Psoas muscle (tissue), 7 donors: ENCODE measurements at regions not wholly inside any gene's neighbourhood (a gene's known extent, or its start where the extent isn't known, plus 50 kb on each side); places are given as distances from the start of the nearest gene placed in this dataset.

ENCODE experiments used
- ATAC-seq, 4 donors: fragments of 200-7000 bp; cut with Tn5 transposase; one replicate each; pipeline ENCODE4 v1.9.1; 2020; ENCODE audit warnings: moderate library complexity in 3 of 4, mild to moderate bottlenecking in 2 of 4
- DNase-seq, 2 donors: peaks; one replicate each; pipeline ENCODE4 v3.0.0-alpha.2; 2020
- H3K27ac ChIP-seq: fragments of 200-600 bp; one replicate; pipeline ENCODE4 v1.8.0; 2022
- H3K27me3 ChIP-seq, 3 donors: fragments of 200-600 bp in 1 of 3; one replicate each; pipeline versions ENCODE4 v1.6.1 to v1.8.0; 2013 to 2022; ENCODE audit warnings: low read length in 2 of 3, mild to moderate bottlenecking in 2 of 3, moderate library complexity in 1 of 3; ENCODE audit not compliant: insufficient read depth in 3 of 3
- H3K36me3 ChIP-seq, 2 donors: fragments of 200-600 bp in 1 of 2; one replicate each; pipeline versions ENCODE4 v1.6.1 to v1.8.0; 2013 to 2022; ENCODE audit warnings: low read depth in 1 of 2, mild to moderate bottlenecking in 1 of 2, moderate library complexity in 1 of 2; ENCODE audit not compliant: insufficient read depth in 1 of 2
- H3K4me1 ChIP-seq: fragments of 200-600 bp; one replicate; pipeline ENCODE4 v1.8.0; 2022
- H3K4me3 ChIP-seq: fragments of 200-600 bp; one replicate; pipeline ENCODE4 v1.8.0; 2022; ENCODE audit warnings: mild to moderate bottlenecking
- H3K9me3 ChIP-seq: fragments of 200-600 bp; one replicate; pipeline ENCODE4 v1.8.0; 2022
- CTCF ChIP-seq: fragments of 200-600 bp; IDR thresholded peaks from one replicate; pipeline ENCODE4 v1.8.0; 2022; ENCODE audit warnings: antibody characterized with exemption
- WGBS, 3 donors: extraction: QIAGEN DNeasy Blood & Tissue Kit; methylation state at CpG; one replicate each; pipeline versions ENCODE4 v1.1.6 to v1.1.7; 2013; 5-methylcytosine and 5-hydroxymethylcytosine counted together
- intact Hi-C, 2 donors: fragments of 100-400 bp; cut with DNase I; formaldehyde crosslinking; loops; one replicate each; pipeline versions ENCODE4 v1.11.0 to v1.14.2; 2022
- donor health status: healthy with polysubstance abuse.
- donor health status: DM: no; HTN: no; CAD: no; lungs with moderate emphysema.
- donor health status: Bipolar disorder and iron deficiency.
- donor health status: healthy.
- donor health status: DM: yes; HTN: yes; CAD: no.
- donor health status: DM: no; HTN: no; CAD: no.
- donor health status: DM: yes; HTN: yes; CAD: no.

DNA sequence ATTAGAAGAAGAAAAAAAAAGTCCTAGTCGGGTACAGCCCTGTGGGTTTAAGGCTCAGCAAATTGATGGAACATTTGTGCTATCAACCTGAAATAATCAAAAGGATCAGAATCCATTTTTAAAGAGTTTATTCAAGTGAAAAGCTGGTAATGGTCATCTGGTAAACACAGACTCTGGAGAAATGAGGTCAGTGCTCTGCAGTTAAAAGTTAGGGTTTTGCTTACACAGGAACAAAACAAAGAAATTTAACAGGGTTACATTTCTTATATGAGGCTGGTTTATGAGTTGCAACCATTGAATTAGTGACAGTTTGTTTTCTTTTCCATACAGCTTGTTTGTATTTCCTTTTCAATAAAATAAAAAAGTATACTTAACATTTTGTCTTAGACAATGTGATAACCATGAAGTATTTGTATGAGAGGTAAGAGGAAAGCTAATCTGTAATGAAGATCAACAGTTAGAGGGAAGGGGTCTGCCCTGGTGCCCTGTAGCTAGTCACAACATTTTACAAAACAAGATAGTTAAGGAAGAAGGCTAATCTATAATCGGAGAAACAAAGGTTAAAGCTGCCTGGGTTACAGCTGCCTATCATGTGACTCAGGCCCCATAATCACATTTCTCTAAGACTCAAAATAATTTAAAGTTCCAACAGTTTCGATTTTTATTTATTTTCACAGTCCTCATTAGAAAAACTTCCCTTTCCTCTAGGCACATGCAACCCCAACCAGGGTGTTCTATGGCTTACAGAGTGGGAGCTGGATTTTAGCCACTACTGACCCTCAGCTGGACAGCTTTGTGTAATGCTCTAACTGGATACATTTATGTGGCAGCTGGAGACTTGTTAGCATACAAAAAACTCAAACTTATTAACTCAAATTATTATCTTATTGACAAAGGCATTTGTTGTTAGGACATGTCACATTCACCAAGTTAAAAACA is 98.1 kb upstream of the ACP3 start:
- Histone ChIP-seq H3K4me1 (no peaks in the 10 kb centered on the region), H3K27me3 (no peaks in the 10 kb centered on the region), H3K9me3 (no peaks in the 10 kb centered on the region), H3K36me3 (no peaks in the 10 kb centered on the region), H3K27ac (no peak overlapping the region), H3K4me3 (no peak overlapping the region)
- no peak for TF ChIP-seq CTCF
- no peak for ATAC-seq
- 62 to 71% (median 65%) methylated on average over 3 of the region's 3 CpGs for WGBS, 3 donors
- intact Hi-C loops = no loop called here
- no peak for DNase-seq

DNA sequence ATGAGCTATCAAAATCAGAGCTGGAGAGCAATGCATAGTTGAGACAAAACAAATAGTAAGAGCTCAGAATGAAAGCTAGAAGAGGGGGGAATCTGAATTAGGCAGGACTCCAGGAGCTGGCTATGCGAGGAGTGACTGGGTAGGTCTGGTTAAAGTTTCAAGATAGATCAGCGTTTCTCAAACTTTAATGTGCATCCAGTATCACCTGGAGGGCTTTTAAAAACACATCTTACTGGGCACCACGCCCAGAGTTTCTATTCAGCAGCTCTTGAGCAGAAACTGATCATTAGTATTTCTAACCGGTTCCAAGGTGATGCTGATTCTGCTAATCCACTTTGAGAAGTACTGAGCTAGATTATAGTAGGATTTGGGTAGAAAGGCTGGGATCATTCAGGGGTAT is 96.2 kb upstream of the ACP3 start:
- ATAC-seq (no peak), DNase-seq (no peak)
- Histone ChIP-seq H3K27ac (no peak overlapping the region), H3K36me3 (no peaks in the 10 kb centered on the region), H3K27me3 (no peaks in the 10 kb centered on the region), H3K9me3 (no peaks in the 10 kb centered on the region), H3K4me1 (no peaks in the 10 kb centered on the region), H3K4me3 (no peak overlapping the region)
- WGBS, 3 donors = 70 to 77% (median 72%) methylated on average over 4 of the region's 4 CpGs
- intact Hi-C loops = no loop called here
- no peak for TF ChIP-seq CTCF

DNA sequence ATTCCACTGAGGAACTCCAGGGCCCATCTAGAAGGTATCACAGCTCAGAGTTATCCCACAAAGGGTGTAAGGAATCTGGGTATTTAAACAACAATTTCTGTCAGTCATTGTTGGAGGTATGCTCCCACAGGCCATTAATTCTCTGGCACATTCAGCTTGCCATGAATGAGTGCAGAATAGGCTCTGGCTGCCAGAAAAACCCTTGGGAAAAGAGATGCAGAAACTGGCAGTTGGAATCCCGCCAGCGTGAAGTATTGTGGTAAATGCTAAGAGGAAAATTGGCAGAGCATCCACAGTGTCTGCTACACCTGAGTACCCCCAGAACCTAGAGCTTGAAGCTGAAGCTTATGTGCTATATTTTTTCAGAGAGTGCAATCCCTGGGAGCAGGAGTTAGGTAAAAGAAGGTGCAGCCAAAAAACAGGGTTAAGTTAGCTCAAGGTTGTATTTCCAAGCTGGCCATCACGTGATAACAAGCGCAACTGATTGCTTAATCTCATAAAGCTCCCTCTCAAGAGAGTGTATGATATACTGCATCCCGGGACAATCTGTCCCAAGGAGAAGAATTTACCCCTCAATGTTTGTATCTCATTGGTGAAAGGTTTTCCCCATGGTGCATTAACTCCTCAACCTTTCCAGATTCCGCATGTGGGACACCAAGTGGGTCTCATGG is 94.2 kb upstream of the ACP3 start:
- WGBS, 3 donors = 24 to 29% (median 29%) methylated on average over 6 of the region's 6 CpGs
- intact Hi-C loops = no loop called here
- ATAC-seq (no peak), DNase-seq (no peak)
- Histone ChIP-seq H3K4me3 (no peak overlapping the region), H3K27ac (no peak overlapping the region), H3K4me1 (no peaks in the 10 kb centered on the region), H3K9me3 (no peaks in the 10 kb centered on the region), H3K27me3 (no peaks in the 10 kb centered on the region), H3K36me3 (no peaks in the 10 kb centered on the region)
- no peak for TF ChIP-seq CTCF

GRCh38 chr3:132225664-132226063 is 91.5 kb upstream of the ACP3 start:
- TF ChIP-seq CTCF = no peak
- Histone ChIP-seq H3K36me3 (no peaks in the 10 kb centered on the region), H3K9me3 (no peaks in the 10 kb centered on the region), H3K4me3 (no peak overlapping the region), H3K27me3 (no peaks in the 10 kb centered on the region), H3K4me1 (no peaks in the 10 kb centered on the region), H3K27ac (no peak overlapping the region)
- WGBS, 3 donors = 85 to 90% (median 90%) methylated on average over 2 of the region's 2 CpGs
- intact Hi-C loops = no loop called here
- ATAC-seq (no peak), DNase-seq (no peak)
